ENCODE measurements at regions not wholly inside any gene's neighbourhood (a gene's known extent, or its start where the extent isn't known, plus 50 kb on each side); places are given as distances from the start of the nearest gene placed in this dataset.

DNA sequence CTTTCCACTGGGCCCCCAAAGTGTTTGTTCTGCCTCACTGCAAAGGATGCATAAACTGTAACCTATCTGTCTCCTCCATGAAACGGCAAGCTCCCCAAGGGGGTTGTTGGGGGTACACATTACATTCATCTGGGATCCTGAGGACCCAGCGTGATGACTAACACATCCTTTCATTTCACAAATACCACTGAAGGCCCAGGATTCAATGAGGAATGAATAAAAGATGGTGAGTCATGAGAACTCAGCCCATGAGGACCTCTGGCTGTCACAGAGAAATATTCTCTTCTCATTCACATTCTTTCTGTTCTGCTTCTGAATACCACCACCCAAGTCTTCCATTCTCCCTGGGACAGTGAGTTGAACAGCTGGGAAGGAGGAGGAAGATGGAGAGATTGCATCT, 149.8 kb downstream of the RBFOX3 start:
- H3K9me3 ChIP-seq (replicated peaks; ENCODE audit: low read length): no peaks in the 10 kb centered on the region
- no peak overlapping the region for H3K4me2 ChIP-seq (ENCODE audit: low read length)
- H3K4me1 ChIP-seq (ENCODE audit: control insufficient read depth, insufficient read depth, low read length): no peaks in the 10 kb centered on the region
- H3K27me3 ChIP-seq (ENCODE audit: control insufficient read depth, insufficient read depth, low read length): peaks cover 10% of the 10 kb centered on the region
- H3K36me3 ChIP-seq (ENCODE audit: insufficient read depth, low read length): no peaks in the 10 kb centered on the region
- no peak overlapping the region for H3K4me3 ChIP-seq (ENCODE audit: low read length)
- H3K9ac ChIP-seq (ENCODE audit: low read depth, low read length): no peak overlapping the region

DNA sequence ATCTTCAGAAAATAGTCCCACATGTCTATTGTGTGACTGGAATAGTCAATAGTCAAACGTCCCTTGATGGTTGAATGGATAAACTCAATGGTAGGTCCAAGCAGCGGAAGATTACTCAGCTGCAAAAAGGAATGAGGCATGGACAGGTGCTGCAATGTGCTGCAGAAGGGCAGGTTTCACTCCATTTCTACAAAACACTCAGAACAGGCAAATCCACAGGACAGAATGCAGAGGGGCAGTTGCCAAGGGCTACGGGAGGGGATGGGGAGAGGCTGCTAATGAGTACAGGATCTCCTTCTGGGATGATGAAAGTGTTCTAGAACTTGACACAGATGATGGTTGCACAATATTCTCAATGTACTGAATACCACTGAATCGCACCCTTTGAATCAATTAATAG, 151.0 kb downstream of the RBFOX3 start:
- Histone ChIP-seq H3K36me3 (ENCODE audit: insufficient read depth, low read length) (no peaks in the 10 kb centered on the region), H3K9me3 (replicated peaks; ENCODE audit: low read length) (no peaks in the 10 kb centered on the region), H3K4me2 (ENCODE audit: low read length) (no peak overlapping the region), H3K4me3 (ENCODE audit: low read length) (no peak overlapping the region), H3K9ac (ENCODE audit: low read depth, low read length) (no peak overlapping the region), H3K4me1 (ENCODE audit: control insufficient read depth, insufficient read depth, low read length) (no peaks in the 10 kb centered on the region), H3K27me3 (ENCODE audit: control insufficient read depth, insufficient read depth, low read length) (peaks cover 4% of the 10 kb centered on the region)

DNA sequence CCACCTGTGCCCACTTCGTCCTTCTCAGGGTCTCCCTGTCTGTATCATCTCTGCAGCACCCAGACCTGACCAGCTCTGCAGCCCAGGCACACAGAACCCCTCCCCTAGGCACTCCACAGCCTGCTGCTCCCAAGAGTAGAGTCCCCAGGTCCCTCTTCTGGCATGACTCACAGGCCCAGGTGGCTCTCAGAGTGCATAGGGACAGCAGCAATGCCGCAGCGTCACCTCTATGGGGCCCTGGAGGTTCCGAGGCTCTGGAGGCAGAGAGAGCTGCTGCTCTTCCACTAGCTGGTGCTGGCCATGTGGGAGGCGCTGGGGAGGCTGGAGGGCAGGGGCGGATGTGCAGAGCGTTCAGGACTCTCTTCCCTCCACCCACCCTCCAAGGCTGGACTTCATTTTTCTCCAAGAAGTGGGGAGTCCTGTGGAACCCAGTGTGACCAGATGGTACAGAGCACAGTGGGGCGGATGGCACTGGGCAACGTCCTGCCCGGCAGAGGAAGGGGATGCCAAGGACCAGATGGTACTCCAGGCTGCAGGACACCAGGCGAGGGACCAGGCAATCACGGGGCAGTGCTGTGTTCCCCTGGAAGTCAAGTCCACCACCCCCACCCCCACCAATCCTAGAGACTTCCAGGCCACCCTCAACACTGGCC, 151.7 kb downstream of the RBFOX3 start:
- H3K4me1 ChIP-seq (ENCODE audit: control insufficient read depth, insufficient read depth, low read length): no peaks in the 10 kb centered on the region
- H3K27me3 ChIP-seq (ENCODE audit: control insufficient read depth, insufficient read depth, low read length): no peaks in the 10 kb centered on the region
- H3K4me3 ChIP-seq (ENCODE audit: low read length): no peak overlapping the region
- H3K4me2 ChIP-seq (ENCODE audit: low read length): no peak overlapping the region
- H3K36me3 ChIP-seq (ENCODE audit: insufficient read depth, low read length): no peaks in the 10 kb centered on the region
- no peak overlapping the region for H3K9ac ChIP-seq (ENCODE audit: low read depth, low read length)
- H3K9me3 ChIP-seq (replicated peaks; ENCODE audit: low read length): no peaks in the 10 kb centered on the region

DNA sequence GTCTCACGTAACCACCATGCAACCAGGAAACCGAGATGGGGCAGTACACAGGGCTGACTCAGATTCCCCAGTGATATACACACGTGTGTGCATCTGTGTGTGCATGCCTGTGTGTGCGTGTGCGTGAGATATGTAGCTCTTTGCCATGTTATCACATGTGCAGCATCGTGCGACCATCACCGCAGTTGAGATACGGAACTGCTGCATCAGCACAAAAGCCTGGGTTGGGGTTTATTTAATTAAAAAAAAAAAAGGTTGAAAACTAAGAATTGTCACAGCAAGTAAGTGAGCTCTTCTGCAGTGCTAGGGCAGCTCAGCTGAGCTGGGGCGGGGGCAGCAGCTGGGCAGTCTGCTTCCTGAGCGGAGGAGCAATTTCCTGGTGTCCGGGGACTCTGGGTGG, 152.5 kb downstream of the RBFOX3 start:
- Histone ChIP-seq H3K9ac (ENCODE audit: low read depth, low read length) (no peak overlapping the region), H3K4me1 (ENCODE audit: control insufficient read depth, insufficient read depth, low read length) (no peaks in the 10 kb centered on the region), H3K4me2 (ENCODE audit: low read length) (no peak overlapping the region), H3K27me3 (ENCODE audit: control insufficient read depth, insufficient read depth, low read length) (no peaks in the 10 kb centered on the region), H3K36me3 (ENCODE audit: insufficient read depth, low read length) (no peaks in the 10 kb centered on the region), H3K4me3 (ENCODE audit: low read length) (no peak overlapping the region), H3K9me3 (replicated peaks; ENCODE audit: low read length) (no peaks in the 10 kb centered on the region)

DNA sequence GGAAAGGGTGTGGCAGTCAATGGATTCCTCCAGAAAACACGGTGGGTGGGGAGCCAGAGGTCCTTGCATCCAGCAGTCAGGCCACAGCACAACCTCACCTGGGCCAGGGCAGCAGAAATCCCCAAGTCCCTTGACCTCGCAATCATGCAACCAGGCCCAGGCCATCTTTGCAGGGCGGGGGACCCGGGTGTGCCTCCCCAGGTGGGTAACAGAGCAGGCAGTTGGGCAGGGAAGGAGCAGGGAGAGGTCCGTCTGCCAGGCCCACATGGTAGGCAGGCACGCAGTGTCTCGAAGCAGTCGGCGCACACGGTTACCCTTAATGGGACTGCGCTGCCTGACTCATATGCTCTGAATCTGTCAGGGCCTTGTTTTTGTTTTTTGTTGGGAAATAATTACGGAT, 153.0 kb downstream of the RBFOX3 start:
- H3K27me3 ChIP-seq (ENCODE audit: control insufficient read depth, insufficient read depth, low read length): no peaks in the 10 kb centered on the region
- H3K9me3 ChIP-seq (replicated peaks; ENCODE audit: low read length): no peaks in the 10 kb centered on the region
- no peak overlapping the region for H3K4me3 ChIP-seq (ENCODE audit: low read length)
- no peak overlapping the region for H3K4me2 ChIP-seq (ENCODE audit: low read length)
- H3K4me1 ChIP-seq (ENCODE audit: control insufficient read depth, insufficient read depth, low read length): no peaks in the 10 kb centered on the region
- no peak overlapping the region for H3K9ac ChIP-seq (ENCODE audit: low read depth, low read length)
- H3K36me3 ChIP-seq (ENCODE audit: insufficient read depth, low read length): no peaks in the 10 kb centered on the region

DNA sequence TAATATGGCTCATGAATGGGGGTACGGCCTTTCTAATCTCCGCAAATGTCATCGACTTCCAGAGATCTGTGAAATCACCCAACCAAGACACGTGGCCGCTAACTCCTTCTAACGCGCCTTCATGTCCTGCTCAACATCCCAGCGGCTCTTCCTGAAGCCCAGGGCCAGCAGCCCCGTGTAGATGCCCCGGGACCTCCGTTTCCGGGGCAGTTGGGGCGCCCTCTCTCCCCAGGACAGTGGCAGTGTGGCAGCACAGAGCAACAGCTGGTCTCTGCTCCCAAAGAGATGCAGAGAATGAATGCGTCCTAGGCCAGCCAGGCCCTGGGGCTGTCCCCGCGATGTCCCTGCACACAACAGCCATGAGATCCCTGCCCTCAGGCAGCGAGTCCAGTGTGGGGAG, 153.5 kb downstream of the RBFOX3 start:
- Histone ChIP-seq H3K9me3 (replicated peaks; ENCODE audit: low read length) (no peaks in the 10 kb centered on the region), H3K4me2 (ENCODE audit: low read length) (no peak overlapping the region), H3K27me3 (ENCODE audit: control insufficient read depth, insufficient read depth, low read length) (no peaks in the 10 kb centered on the region), H3K4me3 (ENCODE audit: low read length) (no peak overlapping the region), H3K36me3 (ENCODE audit: insufficient read depth, low read length) (no peaks in the 10 kb centered on the region), H3K9ac (ENCODE audit: low read depth, low read length) (no peak overlapping the region), H3K4me1 (ENCODE audit: control insufficient read depth, insufficient read depth, low read length) (no peaks in the 10 kb centered on the region)

DNA sequence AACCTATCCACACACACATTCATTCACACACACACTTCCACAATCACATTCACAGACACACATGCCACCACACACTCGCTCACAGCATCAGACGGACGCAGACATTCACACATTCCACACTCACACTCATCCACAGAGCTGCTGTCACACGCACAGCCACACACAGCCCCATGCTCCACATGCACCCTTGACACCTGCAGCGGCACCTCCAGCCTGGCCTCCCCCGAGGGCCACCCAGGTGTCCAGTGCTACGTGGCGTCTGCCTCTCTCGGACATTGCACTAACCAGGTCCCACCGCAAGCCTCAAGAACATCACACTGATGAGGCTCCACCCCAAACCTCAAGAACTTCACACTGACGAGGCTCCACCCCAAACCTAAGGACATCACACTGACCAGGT, 155.2 kb downstream of the RBFOX3 start:
- Histone ChIP-seq H3K4me2 (ENCODE audit: low read length) (no peak overlapping the region), H3K36me3 (ENCODE audit: insufficient read depth, low read length) (no peaks in the 10 kb centered on the region), H3K9ac (ENCODE audit: low read depth, low read length) (no peak overlapping the region), H3K9me3 (replicated peaks; ENCODE audit: low read length) (no peaks in the 10 kb centered on the region), H3K4me1 (ENCODE audit: control insufficient read depth, insufficient read depth, low read length) (no peaks in the 10 kb centered on the region), H3K4me3 (ENCODE audit: low read length) (no peak overlapping the region), H3K27me3 (ENCODE audit: control insufficient read depth, insufficient read depth, low read length) (no peaks in the 10 kb centered on the region)

DNA sequence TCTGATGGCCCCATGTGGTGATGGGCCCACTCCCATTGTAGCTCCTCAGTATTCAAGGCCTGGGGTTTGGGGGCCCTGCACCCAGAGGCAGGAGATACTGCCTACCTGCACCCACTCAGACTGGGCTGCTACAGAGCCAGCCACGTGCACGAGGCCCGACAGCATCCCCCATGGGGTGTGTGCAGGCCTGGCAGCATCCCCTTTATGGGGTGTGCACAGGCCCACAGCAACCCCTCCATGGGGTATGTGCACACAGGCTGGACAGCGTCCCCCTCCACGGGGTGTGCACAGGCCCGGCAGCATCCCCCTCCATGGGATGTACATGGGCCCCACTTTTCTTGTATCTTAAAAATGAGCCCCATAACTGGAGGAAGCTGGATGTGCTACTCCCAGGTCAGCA, 156.0 kb downstream of the RBFOX3 start:
- Histone ChIP-seq H3K36me3 (ENCODE audit: insufficient read depth, low read length) (no peaks in the 10 kb centered on the region), H3K27me3 (ENCODE audit: control insufficient read depth, insufficient read depth, low read length) (no peaks in the 10 kb centered on the region), H3K4me2 (ENCODE audit: low read length) (no peak overlapping the region), H3K4me1 (ENCODE audit: control insufficient read depth, insufficient read depth, low read length) (no peaks in the 10 kb centered on the region), H3K9me3 (replicated peaks; ENCODE audit: low read length) (no peaks in the 10 kb centered on the region), H3K4me3 (ENCODE audit: low read length) (no peak overlapping the region), H3K9ac (ENCODE audit: low read depth, low read length) (no peak overlapping the region)

DNA sequence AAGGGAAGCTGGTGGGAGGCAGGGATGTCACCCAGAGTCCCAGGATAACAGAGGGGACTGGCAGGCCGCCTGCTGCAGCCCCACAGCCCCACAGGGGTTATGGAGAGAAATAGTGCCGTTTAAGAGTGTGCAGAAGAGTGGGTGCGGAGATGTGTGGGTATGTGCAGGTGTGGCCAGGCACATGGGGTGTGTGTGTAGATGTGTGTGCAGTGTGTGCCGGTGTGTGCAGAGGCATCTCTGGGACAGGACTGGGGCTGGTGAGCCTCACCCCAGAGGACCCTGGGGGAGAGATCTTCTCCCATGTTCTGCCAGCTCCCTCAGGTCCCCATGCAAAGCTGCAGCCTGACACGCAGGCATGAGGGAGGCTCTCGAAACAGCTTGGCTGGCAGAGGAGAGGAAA, 157.4 kb downstream of the RBFOX3 start:
- Histone ChIP-seq H3K9ac (ENCODE audit: low read depth, low read length) (no peak overlapping the region), H3K4me3 (ENCODE audit: low read length) (no peak overlapping the region), H3K4me1 (ENCODE audit: control insufficient read depth, insufficient read depth, low read length) (no peaks in the 10 kb centered on the region), H3K36me3 (ENCODE audit: insufficient read depth, low read length) (no peaks in the 10 kb centered on the region), H3K9me3 (replicated peaks; ENCODE audit: low read length) (no peaks in the 10 kb centered on the region), H3K4me2 (ENCODE audit: low read length) (no peak overlapping the region), H3K27me3 (ENCODE audit: control insufficient read depth, insufficient read depth, low read length) (no peaks in the 10 kb centered on the region)

DNA sequence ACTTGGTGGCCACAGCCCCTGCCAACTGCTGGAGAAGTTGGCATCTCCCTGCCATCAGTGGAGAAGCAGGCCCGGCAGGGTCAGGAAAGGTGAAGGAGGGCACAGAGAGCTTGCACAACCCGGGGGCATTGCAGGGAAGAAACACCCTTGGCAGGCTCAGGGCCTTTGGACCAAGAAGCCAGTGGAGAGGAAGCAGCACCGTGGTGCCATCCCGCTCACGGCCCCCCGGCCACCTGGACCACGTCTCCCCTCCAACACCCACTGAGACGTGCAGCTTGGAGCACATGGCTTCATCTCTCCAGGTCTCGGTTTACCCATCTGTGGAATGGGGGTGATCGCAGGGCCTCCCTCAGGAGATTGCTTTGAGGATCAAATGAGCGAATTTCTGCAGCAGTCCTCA, 158.1 kb downstream of the RBFOX3 start:
- Histone ChIP-seq H3K4me3 (ENCODE audit: low read length) (no peak overlapping the region), H3K27me3 (ENCODE audit: control insufficient read depth, insufficient read depth, low read length) (no peaks in the 10 kb centered on the region), H3K36me3 (ENCODE audit: insufficient read depth, low read length) (no peaks in the 10 kb centered on the region), H3K9ac (ENCODE audit: low read depth, low read length) (no peak overlapping the region), H3K4me1 (ENCODE audit: control insufficient read depth, insufficient read depth, low read length) (no peaks in the 10 kb centered on the region), H3K9me3 (replicated peaks; ENCODE audit: low read length) (no peaks in the 10 kb centered on the region), H3K4me2 (ENCODE audit: low read length) (no peak overlapping the region)

DNA sequence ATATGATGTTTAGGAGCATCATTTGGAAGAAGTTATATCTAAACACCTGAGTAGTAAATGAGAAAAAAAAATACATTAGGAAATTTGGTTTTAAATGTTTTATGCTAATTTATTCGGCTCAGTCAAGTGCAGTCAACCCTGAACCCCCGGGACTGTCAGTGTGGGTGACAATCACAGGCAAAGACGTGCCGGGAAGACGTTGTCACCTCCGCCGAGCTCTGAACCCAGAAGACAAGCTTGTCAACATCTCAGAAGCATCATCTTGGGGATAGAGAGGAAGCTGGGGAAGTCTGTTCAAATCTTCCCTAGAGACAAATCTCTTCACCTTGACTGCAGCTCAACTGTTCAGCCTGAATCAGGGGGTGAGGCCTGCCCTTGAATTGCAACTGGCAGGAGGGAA, 159.7 kb downstream of the RBFOX3 start:
- Histone ChIP-seq H3K9ac (ENCODE audit: low read depth, low read length) (no peak overlapping the region), H3K4me2 (ENCODE audit: low read length) (no peak overlapping the region), H3K36me3 (ENCODE audit: insufficient read depth, low read length) (no peaks in the 10 kb centered on the region), H3K9me3 (replicated peaks; ENCODE audit: low read length) (no peaks in the 10 kb centered on the region), H3K27me3 (ENCODE audit: control insufficient read depth, insufficient read depth, low read length) (peaks cover 4% of the 10 kb centered on the region), H3K4me3 (ENCODE audit: low read length) (no peak overlapping the region), H3K4me1 (ENCODE audit: control insufficient read depth, insufficient read depth, low read length) (no peaks in the 10 kb centered on the region)

DNA sequence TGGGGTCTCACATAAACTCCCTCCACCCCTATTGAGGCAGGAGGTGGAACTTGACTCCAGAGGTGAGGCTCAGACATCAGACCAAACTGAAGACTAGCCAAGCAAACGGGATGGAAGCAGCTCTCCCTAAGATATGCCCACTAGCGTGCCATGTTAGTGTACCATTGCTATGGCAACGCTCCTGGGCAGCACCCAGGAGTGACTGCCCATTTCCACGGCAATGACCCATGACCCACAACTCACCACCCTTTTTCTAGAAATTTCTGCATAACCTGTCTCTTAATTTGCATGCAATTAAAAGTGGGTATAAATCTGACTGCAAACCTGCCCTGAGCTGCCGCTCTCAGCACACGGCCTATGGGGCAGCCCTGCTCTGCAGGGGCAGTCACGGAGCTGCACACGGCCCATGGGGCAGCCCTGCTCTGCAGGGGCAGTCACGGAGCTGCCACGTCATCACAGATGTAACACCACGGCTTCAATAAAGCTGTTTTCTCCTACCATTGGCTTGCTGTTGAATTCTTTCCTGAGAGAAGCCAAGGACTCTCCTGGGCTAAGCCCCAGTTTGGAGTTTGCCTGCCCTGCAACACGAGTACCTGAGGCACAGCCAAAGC, 164.3 kb downstream of the RBFOX3 start:
- Histone ChIP-seq H3K4me3 (ENCODE audit: low read length) (no peak overlapping the region), H3K9ac (ENCODE audit: low read depth, low read length) (no peak overlapping the region), H3K4me1 (ENCODE audit: control insufficient read depth, insufficient read depth, low read length) (no peaks in the 10 kb centered on the region), H3K27me3 (ENCODE audit: control insufficient read depth, insufficient read depth, low read length) (peaks cover 4% of the 10 kb centered on the region), H3K9me3 (replicated peaks; ENCODE audit: low read length) (no peaks in the 10 kb centered on the region), H3K36me3 (ENCODE audit: insufficient read depth, low read length) (no peaks in the 10 kb centered on the region), H3K4me2 (ENCODE audit: low read length) (no peak overlapping the region)
